GM21825 (cell line): ENCODE measurements at regions not wholly inside any gene's neighbourhood (a gene's known extent, or its start where the extent isn't known, plus 50 kb on each side); places are given as distances from the start of the nearest gene placed in this dataset.
"Not testable (repeated sequence)": the region's sequence is repeated elsewhere in the genome, so short reads cannot be mapped to it uniquely, and the experiment has no call there.

Experiments used
- ATAC-seq: cut with Tn5 transposase; IDR thresholded peaks from one replicate; pipeline ENCODE4 v1.9.1; 2021; ENCODE audit warnings: mild to moderate bottlenecking, moderate library complexity; ENCODE audit not compliant: unreplicated experiment

DNA sequence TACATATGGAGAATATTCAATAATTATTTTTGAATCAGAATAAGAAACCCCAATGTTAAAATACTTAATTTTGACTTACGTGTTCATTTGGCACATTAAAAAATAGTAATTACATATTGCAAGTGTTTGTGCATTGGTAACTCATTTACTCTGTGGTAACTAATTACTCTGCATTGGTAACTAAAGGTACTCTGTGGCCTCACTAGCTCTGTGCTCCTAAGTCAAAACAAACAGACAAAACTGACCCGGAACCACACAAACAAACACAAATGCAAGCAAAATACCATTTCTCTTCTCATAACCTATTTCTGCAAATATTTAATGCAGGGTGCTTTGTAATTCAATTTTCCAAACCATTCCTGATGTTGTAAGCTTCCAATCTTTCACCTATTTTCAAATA is 1244.3 kb downstream of the REEP3 start:
- no peak for ATAC-seq

- no peak for ATAC-seq
Observed at GRCh38 chr10:64771253-64772050, 1250.3 kb downstream of the REEP3 start.

DNA sequence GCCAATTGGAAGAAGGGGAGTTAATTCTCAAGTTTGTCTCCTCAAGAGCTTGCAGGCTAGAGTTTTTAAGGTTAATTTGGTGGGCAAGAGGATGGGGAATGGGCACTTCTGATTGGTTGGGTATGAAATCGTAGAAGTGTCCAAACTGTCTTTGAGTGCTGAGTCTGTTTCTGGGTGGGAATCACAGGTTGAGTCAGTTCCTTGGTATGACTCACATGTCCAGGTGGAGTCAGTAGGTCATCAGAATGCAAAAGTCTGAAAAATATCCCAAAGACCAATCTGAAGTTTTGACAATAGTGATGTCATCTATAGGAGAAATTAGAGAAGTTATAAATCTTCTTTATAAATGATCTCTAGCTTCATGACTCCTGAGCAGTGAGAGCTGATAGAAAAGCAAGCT is 1252.2 kb downstream of the REEP3 start:
- no peak for ATAC-seq

DNA sequence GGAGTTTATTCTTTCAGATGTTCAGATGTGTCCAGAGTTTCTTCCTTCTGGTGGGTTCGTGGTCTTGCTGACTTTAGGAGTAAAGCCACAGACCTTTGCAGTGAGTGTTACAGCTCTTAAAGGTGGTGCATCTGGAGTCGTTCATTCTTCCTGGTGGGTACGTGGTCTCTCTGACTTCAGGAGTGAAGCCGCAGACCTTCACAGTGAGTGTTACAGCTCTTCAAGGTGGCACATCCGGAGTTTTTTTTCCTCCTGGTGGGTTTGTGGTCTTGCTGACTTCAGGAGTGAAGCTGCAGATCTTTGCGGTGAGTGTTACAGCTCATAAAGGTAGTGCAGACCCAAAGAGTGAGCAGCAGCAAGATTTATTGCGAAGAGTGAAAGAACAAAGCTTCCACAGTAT is 1263.2 kb downstream of the REEP3 start:
- ATAC-seq: not testable (repeated sequence)

- ATAC-seq: no peak
Observed at GRCh38 chr10:64785816-64786215, 1264.6 kb downstream of the REEP3 start.

- ATAC-seq: no peak
Observed at GRCh38 chr10:64786989-64787388, 1265.8 kb downstream of the REEP3 start.

DNA sequence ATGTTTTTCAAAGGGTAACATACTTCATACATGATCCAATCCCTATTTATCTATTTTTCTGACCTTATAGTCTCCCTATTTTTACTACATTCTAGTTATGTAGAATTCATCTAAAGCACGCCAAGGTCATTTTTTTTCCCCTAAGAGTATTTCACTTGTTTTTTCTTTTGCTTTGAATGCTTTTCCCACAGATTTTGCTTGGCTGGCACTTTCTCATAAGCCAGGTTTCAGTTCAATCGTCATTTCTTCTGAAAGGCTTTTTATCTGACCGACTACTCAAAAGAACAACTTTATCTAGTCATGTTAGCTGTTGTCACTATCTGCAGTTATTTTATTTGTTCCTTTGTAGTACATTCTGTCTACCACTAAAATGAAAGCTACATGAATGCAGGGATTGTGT is 1274.6 kb downstream of the REEP3 start:
- ATAC-seq: no peak

- ATAC-seq: no peak
Observed at GRCh38 chr10:64798297-64798696, 1277.1 kb downstream of the REEP3 start.

DNA sequence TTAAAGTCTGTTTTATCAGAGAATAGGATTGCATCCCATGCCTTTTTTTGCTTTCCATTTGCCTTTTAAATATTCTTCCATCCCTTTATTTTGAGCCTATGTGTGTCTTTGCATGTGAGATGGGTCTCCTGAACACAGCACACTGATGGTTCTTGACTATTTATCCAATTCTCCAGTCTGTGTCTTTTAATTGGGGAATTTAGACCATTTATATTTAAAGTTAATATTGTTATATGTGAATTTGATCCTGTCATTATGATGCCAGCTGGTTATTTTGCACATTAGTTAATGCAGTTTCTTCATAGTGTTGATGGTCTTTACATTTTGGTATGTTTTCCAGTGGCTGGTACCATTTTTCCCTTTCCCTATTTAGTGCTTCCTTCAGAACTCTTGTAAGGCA is 1287.0 kb downstream of the REEP3 start:
- not testable (repeated sequence) for ATAC-seq

DNA sequence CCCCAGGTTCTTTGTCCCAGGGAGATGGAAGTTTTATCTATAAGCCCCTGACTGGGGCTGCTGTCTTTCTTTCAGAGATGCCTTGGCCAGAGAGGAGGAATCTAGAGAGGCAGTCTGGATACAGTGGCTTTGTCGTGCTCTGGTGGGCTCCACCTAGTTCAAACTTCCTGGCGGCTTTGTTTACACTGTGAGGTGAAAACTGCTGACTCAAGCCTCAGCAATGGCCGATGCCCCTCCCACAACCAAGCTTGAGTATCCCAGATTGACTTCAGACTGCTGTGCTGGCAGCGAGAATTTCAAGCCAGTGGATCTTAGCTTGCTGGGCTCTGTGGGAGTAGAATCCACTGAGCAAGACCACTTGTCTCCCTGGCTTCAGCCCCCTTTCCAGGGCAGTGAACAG is 1288.8 kb downstream of the REEP3 start:
- ATAC-seq: not testable (repeated sequence)

DNA sequence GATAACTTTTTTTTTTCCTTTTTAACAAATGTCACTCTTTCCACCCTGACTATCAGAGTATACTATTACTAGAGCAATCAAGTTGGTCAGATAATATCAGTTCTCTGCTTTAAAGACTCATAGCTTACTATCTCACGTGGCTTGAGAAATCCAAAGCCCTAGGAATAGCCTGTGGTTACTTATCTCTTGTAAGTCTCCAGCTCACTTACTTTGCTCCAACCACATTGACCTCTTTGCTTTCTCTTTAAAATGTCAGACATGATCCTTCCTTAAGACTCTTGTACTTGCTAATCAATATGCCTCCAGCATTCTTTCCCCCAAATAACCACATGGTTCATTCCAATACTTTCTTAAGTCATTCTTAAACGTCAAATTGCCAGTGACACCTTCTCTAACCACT is 1292.2 kb downstream of the REEP3 start:
- no peak for ATAC-seq

DNA sequence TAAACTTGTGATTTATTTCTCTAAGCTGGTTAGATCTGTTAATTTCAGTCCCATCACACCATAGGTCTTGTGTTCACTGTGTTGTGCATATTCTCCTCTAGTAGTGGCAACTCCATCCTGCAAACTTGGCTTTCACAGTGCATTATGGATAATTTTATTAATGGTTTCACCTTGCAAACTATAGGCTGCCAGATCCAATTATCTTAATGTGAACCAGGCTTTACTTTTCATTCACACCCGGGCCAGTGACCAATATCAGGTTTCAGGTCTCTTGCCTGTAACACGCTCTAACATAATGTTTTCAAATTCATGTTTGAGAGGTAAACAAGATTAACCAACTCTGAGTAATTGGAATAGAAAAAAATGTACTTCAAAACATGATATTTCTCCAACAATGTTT is 1293.0 kb downstream of the REEP3 start:
- ATAC-seq: no peak

GRCh38 chr10:64829888-64830412 is 1308.7 kb downstream of the REEP3 start:
- no peak for ATAC-seq

GRCh38 chr10:64830869-64831268 is 1309.7 kb downstream of the REEP3 start:
- no peak for ATAC-seq

DNA sequence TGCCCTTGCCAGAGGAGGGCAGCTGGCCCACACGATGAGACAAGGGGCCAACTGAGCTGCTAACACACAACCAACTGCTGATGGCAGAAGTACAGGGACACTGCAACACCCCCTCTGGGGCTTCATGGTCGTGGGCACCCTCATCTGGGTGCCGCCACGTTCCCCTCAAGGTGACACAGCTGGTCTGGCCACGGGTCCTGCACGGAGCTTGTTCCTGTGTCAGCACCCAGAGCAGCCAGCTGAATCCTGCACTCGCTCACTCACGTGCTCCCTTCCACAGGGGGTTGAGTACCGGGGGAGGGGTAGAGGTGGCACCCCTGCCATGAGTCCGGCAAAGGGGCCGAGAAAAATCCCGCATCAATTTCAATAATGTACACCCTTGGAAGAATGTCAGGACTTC is 1319.1 kb downstream of the REEP3 start:
- no peak for ATAC-seq

- ATAC-seq: no peak
Observed at GRCh38 chr10:64846700-64847099, 1325.5 kb downstream of the REEP3 start.

DNA sequence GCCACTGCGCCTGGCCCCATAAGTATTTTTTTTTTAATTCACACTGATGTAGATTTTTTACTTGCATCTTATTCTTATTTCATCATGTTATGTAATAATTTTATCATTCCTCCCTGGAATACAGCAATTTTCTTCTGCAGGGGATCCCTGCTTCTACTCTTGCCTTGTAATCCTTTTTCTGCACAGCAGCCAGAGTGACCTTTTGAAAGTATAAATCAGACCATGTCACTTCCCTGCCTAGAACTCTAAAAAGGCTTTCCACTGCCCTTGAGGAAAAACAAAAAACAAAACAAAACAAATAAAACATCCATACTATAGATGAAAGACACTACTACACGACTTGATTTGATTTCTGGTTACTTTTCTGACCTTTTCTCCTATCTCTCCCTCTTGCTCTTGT is 1334.7 kb downstream of the REEP3 start:
- ATAC-seq: no peak

- ATAC-seq: no peak
Observed at GRCh38 chr10:64859911-64860310, 1338.7 kb downstream of the REEP3 start.

- no peak for ATAC-seq
Observed at GRCh38 chr10:64863836-64864235, 1342.6 kb downstream of the REEP3 start.

- no peak for ATAC-seq
Observed at GRCh38 chr10:64867501-64867962, 1346.3 kb downstream of the REEP3 start.

DNA sequence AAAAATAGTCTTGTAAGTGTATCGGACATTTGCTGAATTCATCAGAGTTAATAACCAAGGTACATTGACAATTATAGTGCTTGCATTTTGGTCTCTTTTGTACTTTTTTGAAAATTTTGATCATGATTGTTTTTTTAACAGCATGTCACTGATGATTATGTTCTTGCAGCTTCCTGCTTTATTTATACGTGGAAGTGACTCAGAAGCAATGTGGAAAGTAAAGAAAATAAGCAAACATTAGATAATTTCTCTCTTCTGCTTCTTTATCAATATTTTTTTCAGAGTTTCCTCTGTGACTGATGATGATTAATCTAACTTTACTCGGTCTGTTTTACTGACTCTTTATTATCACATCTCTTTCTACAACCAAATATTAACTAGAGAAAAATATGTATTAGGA is 1351.9 kb downstream of the REEP3 start:
- ATAC-seq: no peak

- no peak for ATAC-seq
Observed at GRCh38 chr10:64873959-64874358, 1352.8 kb downstream of the REEP3 start.

GRCh38 chr10:64880546-64880945 is 1359.3 kb downstream of the REEP3 start:
- ATAC-seq: no peak
